HG03108 (cell line): ENCODE measurements at regions not wholly inside any gene's neighbourhood (a gene's known extent, or its start where the extent isn't known, plus 50 kb on each side); places are given as distances from the start of the nearest gene placed in this dataset.

Source experiments
- ATAC-seq: cut with Tn5 transposase; IDR thresholded peaks from one replicate; pipeline ENCODE4 v1.9.1; 2021; ENCODE audit warnings: moderate library complexity; ENCODE audit not compliant: unreplicated experiment

DNA sequence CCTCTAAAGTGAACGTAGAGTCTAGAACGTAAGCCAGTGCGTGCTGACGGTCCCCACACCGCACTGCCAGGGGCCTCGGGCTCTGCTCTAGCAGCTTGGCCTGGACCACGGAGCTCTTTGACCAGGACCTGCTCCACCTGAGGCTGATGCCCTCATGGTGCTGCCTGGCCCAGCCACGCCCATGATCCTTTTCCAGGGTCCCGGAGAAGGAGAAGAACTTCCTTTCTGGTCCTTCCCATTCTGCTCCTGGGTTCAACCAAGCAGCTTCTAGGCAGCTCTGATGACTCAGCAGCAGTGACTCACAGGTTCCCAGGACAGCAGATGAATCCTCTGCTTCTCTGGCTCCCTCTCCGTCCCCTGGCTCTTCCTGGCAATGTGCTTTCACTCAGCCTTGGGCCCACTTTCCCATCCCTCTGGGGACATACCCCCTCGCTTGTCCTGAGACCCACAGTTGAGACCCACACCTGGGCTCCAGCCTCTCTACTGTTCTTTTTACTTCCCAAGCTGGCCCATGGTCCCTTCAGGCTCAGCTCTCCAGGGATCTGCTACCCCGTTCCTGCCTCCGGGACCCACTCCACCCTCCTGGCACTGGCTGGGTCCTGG, 246.3 kb upstream of the RAB4A start:
- ATAC-seq, result no peak

GRCh38 chr1:229025576-229025975, 245.3 kb upstream of the RAB4A start:
- ATAC-seq, result no peak

GRCh38 chr1:229027158-229027557, 243.8 kb upstream of the RAB4A start:
- ATAC-seq, result no peak

DNA sequence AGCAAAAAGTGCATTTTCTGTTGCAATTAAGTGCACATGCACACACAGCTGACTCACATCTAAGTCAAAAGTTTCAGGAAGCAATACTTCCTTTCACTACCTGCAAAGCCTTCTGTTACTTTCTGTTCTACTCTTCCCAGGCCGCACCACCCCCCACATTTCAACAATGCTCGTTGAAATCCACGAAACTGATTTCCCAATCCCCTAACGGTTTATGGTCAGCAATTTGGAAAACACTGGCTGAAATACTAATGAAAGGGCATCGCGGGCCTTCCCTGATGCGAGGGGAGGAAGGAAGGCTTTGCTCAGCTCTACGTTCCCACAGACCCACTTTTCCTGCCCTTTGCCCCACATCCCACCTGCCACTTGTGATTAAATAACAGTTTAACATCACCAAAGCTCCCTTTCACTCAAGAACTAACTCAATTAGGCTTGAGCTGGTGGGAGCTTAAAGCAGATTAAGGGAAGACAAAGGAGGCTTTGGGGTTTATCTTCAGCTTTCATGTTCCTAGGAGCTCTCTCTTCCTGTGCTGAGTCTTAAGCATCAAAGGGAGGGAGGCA, 243.2 kb upstream of the RAB4A start:
- ATAC-seq, result no peak

GRCh38 chr1:229028544-229028943, 242.4 kb upstream of the RAB4A start:
- ATAC-seq, result no peak

DNA sequence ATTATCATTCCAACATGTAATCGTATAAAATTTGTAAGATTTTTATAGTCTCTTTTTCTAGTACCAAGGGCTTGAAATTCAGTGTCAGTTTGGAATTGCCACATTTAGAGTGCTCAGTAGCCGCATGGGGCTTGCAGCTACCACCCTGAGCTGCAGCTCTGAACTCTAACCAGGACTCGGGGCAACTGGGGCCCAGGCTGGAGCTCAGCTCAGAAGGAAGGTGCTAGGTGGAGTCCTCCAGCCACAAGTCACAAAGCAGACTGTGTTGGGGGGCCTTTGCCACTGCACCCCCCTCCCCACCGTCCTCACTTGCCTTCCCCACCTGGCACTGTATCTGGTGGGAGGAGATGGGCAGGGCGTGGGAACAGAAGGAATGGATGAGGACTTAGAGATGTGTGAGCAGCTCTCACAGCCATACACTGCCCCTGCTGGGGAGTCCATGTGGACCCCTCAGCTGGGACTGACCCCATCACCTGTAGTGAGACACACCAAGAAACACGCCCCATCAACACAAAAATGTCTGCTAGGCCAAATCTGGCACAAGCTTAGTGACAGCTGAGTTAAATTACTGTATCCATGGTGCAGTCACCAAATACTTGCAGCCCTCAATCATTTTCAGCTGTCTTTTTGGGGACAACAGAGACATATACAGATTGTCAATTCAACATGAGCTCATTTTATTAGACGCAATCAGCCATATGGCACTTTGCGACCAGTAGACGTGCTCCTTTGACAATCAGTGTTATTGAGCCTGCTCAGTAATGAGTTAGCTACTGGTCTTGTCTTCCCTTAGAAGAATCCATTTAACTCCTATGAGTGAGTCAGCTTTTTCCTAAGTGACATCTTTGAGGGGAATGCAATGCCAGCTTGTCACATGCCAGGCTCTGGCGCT, 241.7 kb upstream of the RAB4A start:
- ATAC-seq, result no peak

DNA sequence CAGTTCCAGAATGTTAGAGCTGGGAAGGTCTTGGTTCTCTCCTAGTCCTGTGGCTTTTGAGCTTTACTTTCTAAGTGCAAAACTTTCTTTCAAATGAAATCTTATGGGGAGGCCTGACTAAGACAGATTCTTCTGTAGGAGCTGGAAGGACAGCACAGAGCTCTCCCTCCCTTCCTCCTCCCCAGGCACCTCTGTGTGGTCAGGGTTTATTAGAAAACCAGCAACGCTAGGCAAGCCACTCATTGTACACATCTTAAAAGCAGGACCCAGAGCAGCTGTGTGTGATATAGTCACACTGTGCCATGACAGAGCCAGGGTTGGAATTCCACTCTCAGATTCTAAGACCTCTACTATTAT, 241.1 kb upstream of the RAB4A start:
- ATAC-seq, result no peak

GRCh38 chr1:229030630-229031029, 240.3 kb upstream of the RAB4A start:
- no peak for ATAC-seq

- ATAC-seq, result no peak
Measured at GRCh38 chr1:229031061-229031460, 239.8 kb upstream of the RAB4A start.

GRCh38 chr1:229031481-229032341, 239.2 kb upstream of the RAB4A start:
- no peak for ATAC-seq

GRCh38 chr1:229032375-229032774, 238.5 kb upstream of the RAB4A start:
- no peak for ATAC-seq

DNA sequence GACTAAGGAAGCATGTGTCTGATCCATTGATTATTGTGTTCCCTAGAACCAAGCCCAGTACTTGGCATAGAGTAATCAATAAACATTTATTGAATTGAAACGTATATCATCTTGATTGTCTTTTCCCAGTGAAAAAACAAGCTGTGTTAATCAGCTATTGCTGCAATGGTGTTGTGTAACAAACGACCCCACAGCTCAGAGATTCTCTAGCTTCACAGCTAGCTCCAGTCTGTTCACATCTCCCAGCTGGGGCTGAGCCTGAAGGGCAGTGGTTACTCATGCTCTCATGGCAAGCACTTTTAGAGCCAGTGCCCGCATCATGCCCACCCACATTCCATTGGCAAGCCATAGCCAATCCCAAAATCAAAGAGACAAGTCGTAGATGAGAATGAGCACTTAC, 237.4 kb upstream of the RAB4A start:
- no peak for ATAC-seq

GRCh38 chr1:229034342-229034741, 236.6 kb upstream of the RAB4A start:
- ATAC-seq, result no peak

DNA sequence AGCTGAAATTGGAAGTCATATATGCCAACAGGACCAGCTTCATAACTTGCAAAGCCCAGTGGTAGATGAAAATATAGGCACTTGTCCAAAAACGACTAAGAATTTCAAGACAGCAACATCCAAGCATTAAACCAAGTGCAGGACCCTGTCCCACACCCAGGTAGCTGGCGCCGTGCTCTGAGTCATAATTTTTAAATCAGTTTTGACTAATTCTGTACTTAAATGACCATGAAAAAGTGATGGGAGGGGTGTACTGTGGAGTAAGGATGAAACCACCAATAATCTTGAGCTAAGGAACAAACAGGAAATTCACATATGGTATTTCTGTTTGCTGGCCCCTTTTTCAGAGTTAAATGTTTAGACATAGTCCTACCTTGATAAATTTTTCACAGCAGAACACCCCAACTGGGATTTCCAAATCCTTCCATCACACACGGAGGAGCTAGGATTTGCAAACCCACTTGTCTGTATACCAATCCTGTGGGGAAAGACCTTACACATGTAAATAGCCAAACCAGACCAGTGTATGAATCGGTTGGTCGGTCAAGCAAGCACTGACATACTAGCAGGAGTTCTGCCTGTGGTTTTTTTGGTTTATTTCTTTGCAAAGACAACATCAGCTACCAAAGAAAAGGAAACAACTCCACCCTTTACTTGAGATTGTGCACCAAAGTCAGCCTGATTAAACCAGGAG, 235.7 kb upstream of the RAB4A start:
- peak; percentile 94 for ATAC-seq

DNA sequence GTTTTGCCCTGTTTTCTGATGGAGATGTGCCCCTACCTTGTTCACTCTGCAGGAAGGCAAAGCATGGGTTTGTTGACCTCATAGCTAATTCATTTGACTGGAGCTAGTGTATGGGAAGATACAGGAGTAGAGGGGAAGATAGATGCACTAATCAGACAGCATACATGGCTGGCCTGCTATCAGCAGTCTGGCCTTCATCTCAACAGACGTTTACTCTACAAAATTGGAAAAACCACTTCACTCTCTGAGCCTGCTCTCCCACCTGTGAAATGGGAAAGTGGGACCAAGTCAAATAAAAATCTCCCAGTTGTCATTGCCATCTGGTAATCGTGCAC, 235.2 kb upstream of the RAB4A start:
- ATAC-seq, result peak; percentile 23

GRCh38 chr1:229037806-229038405, 233.0 kb upstream of the RAB4A start:
- no peak for ATAC-seq

DNA sequence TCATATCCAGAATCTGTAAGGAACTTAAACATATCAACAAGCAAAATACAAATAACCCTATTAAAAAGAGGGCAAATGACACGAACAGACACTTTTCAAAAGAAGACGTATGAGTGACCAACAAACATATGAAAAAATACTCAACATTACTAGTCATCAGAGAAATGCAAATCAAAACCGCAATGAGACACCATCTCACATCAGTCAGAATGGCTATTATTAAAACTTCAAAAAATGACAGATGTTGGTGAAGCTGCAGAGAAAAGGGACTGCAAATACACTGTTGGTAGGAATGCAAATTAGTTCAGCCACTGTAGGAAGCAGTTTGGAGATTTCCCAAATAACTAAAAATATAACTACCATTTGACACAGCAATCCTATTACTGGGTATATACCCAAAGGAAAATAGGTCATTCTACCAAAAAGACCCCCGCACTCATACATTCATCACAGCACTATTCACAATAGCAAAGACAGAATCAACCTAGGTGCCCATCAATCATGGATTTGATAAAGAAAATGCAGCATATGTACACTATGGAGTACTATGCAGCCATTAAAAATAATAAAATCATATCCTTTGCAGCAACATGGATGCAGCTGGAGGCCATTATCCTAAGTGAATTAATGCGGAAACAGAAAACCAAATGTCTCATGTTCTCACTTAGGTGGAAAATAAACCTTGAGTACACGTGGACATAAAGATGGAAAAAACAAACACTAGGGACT, 230.1 kb upstream of the RAB4A start:
- no peak for ATAC-seq

- ATAC-seq, result no peak
Measured at GRCh38 chr1:229041946-229042345, 229.0 kb upstream of the RAB4A start.

DNA sequence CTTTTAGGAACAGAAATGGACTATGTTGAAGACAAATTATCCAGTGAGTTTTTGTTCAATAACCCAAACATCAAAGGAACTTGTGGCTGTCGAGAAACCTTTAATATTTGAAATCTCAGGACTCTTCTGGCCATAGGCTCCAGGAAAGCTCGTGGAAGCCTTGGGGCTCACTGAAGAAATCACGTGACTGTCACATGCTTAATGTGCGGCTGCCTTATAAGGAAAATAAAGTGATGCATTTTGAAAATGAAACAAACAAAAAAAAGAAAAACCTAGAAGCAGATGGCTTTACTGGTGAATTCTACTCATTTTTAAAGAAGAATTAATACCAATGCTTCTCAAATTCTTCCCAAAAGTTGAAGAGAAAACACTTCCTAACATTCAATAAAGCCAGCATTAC, 228.4 kb upstream of the RAB4A start:
- ATAC-seq, result no peak

DNA sequence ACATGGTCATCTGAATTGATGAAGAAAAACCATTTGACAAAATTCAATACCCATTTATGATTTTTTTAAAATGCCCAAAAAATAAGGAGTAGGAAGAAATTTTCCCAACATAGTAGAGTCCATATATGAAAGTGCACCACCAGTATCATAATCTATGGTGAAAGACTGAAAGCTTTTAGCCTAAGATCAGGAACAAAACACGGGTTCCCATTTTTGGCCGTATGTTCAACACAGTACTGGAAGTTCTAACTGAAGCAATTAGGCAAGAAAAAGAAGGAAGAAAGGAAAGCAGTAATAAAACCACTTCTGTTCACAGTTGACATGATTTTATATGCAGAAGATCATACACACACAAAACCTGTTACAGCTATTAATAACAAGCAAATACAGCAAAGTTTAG, 227.8 kb upstream of the RAB4A start:
- ATAC-seq, result no peak
